H9 (cell line): ENCODE measurements at regions not wholly inside any gene's neighbourhood (a gene's known extent, or its start where the extent isn't known, plus 50 kb on each side); places are given as distances from the start of the nearest gene placed in this dataset.

Experiments used
- DNase-seq: peaks from one replicate; pipeline ENCODE4 v3.0.0-alpha.2; 2017
- H2AFZ ChIP-seq: one replicate; pipeline ENCODE4 v1.6.1; 2013; ENCODE audit warnings: mild to moderate bottlenecking, low read length, control low read depth, moderate library complexity
- H2AK5ac ChIP-seq: 2 replicates; pipeline ENCODE4 v1.6.1; 2013; ENCODE audit warnings: low read length, control low read depth, mixed read lengths; ENCODE audit not compliant: insufficient read length
- H2BK120ac ChIP-seq: one replicate; pipeline ENCODE4 v1.6.1; 2013; ENCODE audit warnings: low read depth, mild to moderate bottlenecking, low read length, control low read depth, inconsistent platforms; ENCODE audit not compliant: poor library complexity, severe bottlenecking
- H2BK12ac ChIP-seq: 2 replicates; pipeline ENCODE4 v1.6.1; 2013; ENCODE audit warnings: low read length, control low read depth, mixed read lengths, low read depth; ENCODE audit not compliant: insufficient read length
- H2BK15ac ChIP-seq: 2 replicates; pipeline ENCODE4 v1.6.1; 2013; ENCODE audit warnings: low read depth, low read length, control low read depth
- H2BK20ac ChIP-seq: one replicate; pipeline ENCODE4 v1.6.1; 2013; ENCODE audit warnings: low read depth, mild to moderate bottlenecking, low read length, control low read depth, inconsistent platforms; ENCODE audit not compliant: poor library complexity, severe bottlenecking
- H2BK5ac ChIP-seq: 2 replicates; pipeline ENCODE4 v1.6.1; 2013; ENCODE audit warnings: low read length, control low read depth, mixed read lengths; ENCODE audit not compliant: insufficient read length
- H3K14ac ChIP-seq: 2 replicates; pipeline ENCODE4 v1.6.1; 2013; ENCODE audit warnings: low read length, control low read depth; ENCODE audit not compliant: insufficient read depth
- H3K18ac ChIP-seq: 2 replicates; pipeline ENCODE4 v1.6.1; 2013; ENCODE audit warnings: low read depth, mild to moderate bottlenecking, mixed read lengths, low read length, control low read depth; ENCODE audit not compliant: insufficient read length
- H3K23ac ChIP-seq: 2 replicates; pipeline ENCODE4 v1.6.1; 2013; ENCODE audit warnings: low read length, control low read depth, mixed read lengths, low read depth; ENCODE audit not compliant: insufficient read length
- H3K23me2 ChIP-seq: 2 replicates; pipeline ENCODE4 v1.6.1; 2013; ENCODE audit warnings: low read depth, mild to moderate bottlenecking, mixed read lengths, low read length, control low read depth; ENCODE audit not compliant: insufficient read length, poor library complexity, severe bottlenecking
- H3K27ac ChIP-seq: 2 replicates; pipeline ENCODE4 v1.5.1; 2013; ENCODE audit warnings: low read length, control low read depth, mixed read lengths, low read depth; ENCODE audit not compliant: insufficient read length
- H3K27me3 ChIP-seq: 2 replicates; pipeline ENCODE4 v1.6.1; 2013; ENCODE audit warnings: low read length, control low read depth, inconsistent platforms; ENCODE audit not compliant: insufficient read depth
- H3K4ac ChIP-seq: 2 replicates; pipeline ENCODE4 v1.6.1; 2013; ENCODE audit warnings: low read depth, mild to moderate bottlenecking, control low read depth, inconsistent platforms, low read length, moderate library complexity
- H3K4me1 ChIP-seq: 2 replicates; pipeline ENCODE4 v1.6.1; 2013; ENCODE audit warnings: low read length, control low read depth, inconsistent platforms; ENCODE audit not compliant: insufficient read depth
- H3K4me2 ChIP-seq: 2 replicates; pipeline ENCODE4 v1.6.1; 2013; ENCODE audit warnings: low read length, control low read depth, mixed read lengths; ENCODE audit not compliant: insufficient read length, insufficient read depth
- H3K56ac ChIP-seq: 2 replicates; pipeline ENCODE4 v1.6.1; 2013; ENCODE audit warnings: low read depth, mild to moderate bottlenecking, mixed read lengths, low read length, control low read depth; ENCODE audit not compliant: insufficient read length
- H3K79me1 ChIP-seq: 2 replicates; pipeline ENCODE4 v1.6.1; 2013; ENCODE audit warnings: low read depth, mild to moderate bottlenecking, moderate library complexity, low read length, control low read depth, inconsistent platforms; ENCODE audit not compliant: insufficient read depth, poor library complexity, severe bottlenecking
- H3K79me2 ChIP-seq: 2 replicates; pipeline ENCODE4 v1.6.1; 2013; ENCODE audit warnings: low read length, control low read depth, inconsistent platforms; ENCODE audit not compliant: insufficient read depth
- H3K9ac ChIP-seq: 2 replicates; pipeline ENCODE4 v1.6.1; 2013; ENCODE audit warnings: low read length, control low read depth, mixed read lengths; ENCODE audit not compliant: insufficient read length; ENCODE audit errors: extremely low read depth
- H3K9me3 ChIP-seq: one replicate; pipeline ENCODE4 v1.6.1; 2013; ENCODE audit warnings: low read depth, low read length, inconsistent platforms; ENCODE audit not compliant: control insufficient read depth
- H3T11ph ChIP-seq: one replicate; pipeline ENCODE4 v1.6.1; 2013; ENCODE audit warnings: mild to moderate bottlenecking, low read length, control low read depth, inconsistent platforms
- H4K20me1 ChIP-seq: one replicate; pipeline ENCODE4 v1.6.1; 2013; ENCODE audit not compliant: control insufficient read depth, insufficient read length, insufficient read depth
- H4K5ac ChIP-seq: 2 replicates; pipeline ENCODE4 v1.6.1; 2013; ENCODE audit warnings: low read depth, mild to moderate bottlenecking, mixed read lengths, low read length, control low read depth; ENCODE audit not compliant: insufficient read length
- H4K8ac ChIP-seq: replicated peaks from 2 replicates; pipeline ENCODE4 v1.6.1; 2013; ENCODE audit warnings: low read length, control low read depth, mixed read lengths, low read depth; ENCODE audit not compliant: insufficient read length
- H4K91ac ChIP-seq: 2 replicates; pipeline ENCODE4 v1.6.1; 2013; ENCODE audit warnings: low read depth, mild to moderate bottlenecking, moderate library complexity, mixed read lengths, low read length, control low read depth; ENCODE audit not compliant: insufficient read length
- H3K27ac Mint-ChIP-seq, 3 experiments: 2 replicates in 2 of 3; 3 replicates in 1 of 3; pipeline ENCODE4 v1.8.0; 2020 to 2021; ENCODE audit warnings: mixed read lengths in 3 of 3, mild to moderate bottlenecking in 1 of 3, moderate library complexity in 1 of 3
- H3K27me3 Mint-ChIP-seq: 2 replicates; pipeline ENCODE4 v1.8.0; 2021; ENCODE audit warnings: low read depth, mild to moderate bottlenecking, moderate library complexity, mixed read lengths
- H3K36me3 Mint-ChIP-seq, 3 experiments: 2 replicates in 2 of 3; 3 replicates in 1 of 3; pipeline ENCODE4 v1.8.0; 2020 to 2021; ENCODE audit warnings: low read depth in 3 of 3, mixed read lengths in 3 of 3; ENCODE audit not compliant: insufficient read depth in 1 of 3
- H3K4me1 Mint-ChIP-seq, 2 experiments: 2 replicates each; pipeline ENCODE4 v1.8.0; 2020; ENCODE audit warnings: mixed read lengths in 2 of 2
- H3K4me3 Mint-ChIP-seq, 2 experiments: 2 replicates in 1 of 2; 3 replicates in 1 of 2; pipeline ENCODE4 v1.8.0; 2020 to 2021; ENCODE audit warnings: mild to moderate bottlenecking in 2 of 2, mixed read lengths in 2 of 2, moderate library complexity in 1 of 2
- H3K9me3 Mint-ChIP-seq, 2 experiments: 2 replicates in 1 of 2; 3 replicates in 1 of 2; pipeline ENCODE4 v1.8.0; 2020; ENCODE audit warnings: mild to moderate bottlenecking in 2 of 2, mixed read lengths in 2 of 2, moderate library complexity in 1 of 2
- WGBS: extraction: QIAGEN DNeasy Blood & Tissue Kit; methylation state at CpG from one replicate; pipeline ENCODE4 v1.1.7; 2013; ENCODE audit warnings: missing lambda C conversion rate, low lambda C conversion rate, mixed read lengths; ENCODE audit not compliant: insufficient read length; ENCODE audit errors: extremely low coverage; 5-methylcytosine and 5-hydroxymethylcytosine counted together
- TF ChIP-seq, protein P1 (sequence below): fragments of 200-600 bp; sonication (generic); conservative IDR thresholded peaks from 3 replicates; pipeline ENCODE4 v1.8.0; 2021; ENCODE audit warnings: antibody characterized with exemption, mild to moderate bottlenecking

DNA sequence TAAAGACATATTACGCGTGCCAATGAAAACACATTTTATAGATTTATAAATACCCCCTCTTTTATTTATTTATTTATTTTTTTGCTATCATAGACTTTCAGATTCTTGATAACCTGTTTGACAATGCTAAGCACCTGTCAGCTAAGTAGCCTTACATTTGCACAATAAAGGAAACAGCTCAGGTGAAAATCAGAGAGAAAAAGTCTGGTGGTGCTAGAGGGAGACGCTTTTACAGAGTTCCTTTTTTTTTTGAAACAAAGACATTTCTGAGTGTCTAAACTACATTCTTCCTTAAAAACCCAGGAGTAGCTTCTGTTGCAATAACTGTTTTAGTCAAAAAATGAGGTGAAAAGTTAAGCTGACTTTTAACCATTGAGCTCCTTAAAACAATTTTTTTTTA is 1611.6 kb downstream of the NCAM2 start:
- WGBS: no CpG with 5 or more reads among the region's 3 CpGs

More for the DNA sequence above, 1611.6 kb downstream of the NCAM2 start:
- Histone ChIP-seq H3K14ac (no peak overlapping the region), H2AK5ac (no peak overlapping the region), H3K27me3 (no peaks in the 10 kb centered on the region), H2BK15ac (no peak overlapping the region), H3K56ac (no peak overlapping the region), H4K5ac (no peak overlapping the region), H3K4me2 (no peak overlapping the region), H2BK120ac (no peak overlapping the region), H3K9me3 (no peaks in the 10 kb centered on the region), H3K4me1 (no peaks in the 10 kb centered on the region), H4K20me1 (no peaks in the 10 kb centered on the region), H3K23me2 (no peaks in the 10 kb centered on the region), H3K9ac (no peak overlapping the region), H2AFZ (no peak overlapping the region), H2BK5ac (no peak overlapping the region), H3K23ac (no peak overlapping the region), H3K27ac (no peak overlapping the region), H2BK12ac (no peak overlapping the region), H3K4ac (no peak overlapping the region), H4K8ac (no peak overlapping the region), H3K79me2 (no peaks in the 10 kb centered on the region), H3K79me1 (no peaks in the 10 kb centered on the region), H3T11ph (no peak overlapping the region), H4K91ac (no peak overlapping the region), H2BK20ac (no peak overlapping the region), H3K18ac (no peak overlapping the region)
- Mint-ChIP-seq H3K27me3 (no peaks in the 10 kb centered on the region), H3K9me3 (no peaks in the 10 kb centered on the region; a peak in 1 of 5 replicates), H3K27ac (no peak overlapping the region), H3K4me3 (no peak overlapping the region), H3K4me1 (peaks cover 10 to 11% of the 10 kb centered on the region in 2 experiments), H3K36me3 (no peaks in the 10 kb centered on the region)
- DNase-seq: no peak
- TF ChIP-seq, protein P1, sequence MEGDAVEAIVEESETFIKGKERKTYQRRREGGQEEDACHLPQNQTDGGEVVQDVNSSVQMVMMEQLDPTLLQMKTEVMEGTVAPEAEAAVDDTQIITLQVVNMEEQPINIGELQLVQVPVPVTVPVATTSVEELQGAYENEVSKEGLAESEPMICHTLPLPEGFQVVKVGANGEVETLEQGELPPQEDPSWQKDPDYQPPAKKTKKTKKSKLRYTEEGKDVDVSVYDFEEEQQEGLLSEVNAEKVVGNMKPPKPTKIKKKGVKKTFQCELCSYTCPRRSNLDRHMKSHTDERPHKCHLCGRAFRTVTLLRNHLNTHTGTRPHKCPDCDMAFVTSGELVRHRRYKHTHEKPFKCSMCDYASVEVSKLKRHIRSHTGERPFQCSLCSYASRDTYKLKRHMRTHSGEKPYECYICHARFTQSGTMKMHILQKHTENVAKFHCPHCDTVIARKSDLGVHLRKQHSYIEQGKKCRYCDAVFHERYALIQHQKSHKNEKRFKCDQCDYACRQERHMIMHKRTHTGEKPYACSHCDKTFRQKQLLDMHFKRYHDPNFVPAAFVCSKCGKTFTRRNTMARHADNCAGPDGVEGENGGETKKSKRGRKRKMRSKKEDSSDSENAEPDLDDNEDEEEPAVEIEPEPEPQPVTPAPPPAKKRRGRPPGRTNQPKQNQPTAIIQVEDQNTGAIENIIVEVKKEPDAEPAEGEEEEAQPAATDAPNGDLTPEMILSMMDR: no peak
